ENCODE measurements at regions not wholly inside any gene's neighbourhood (a gene's known extent, or its start where the extent isn't known, plus 50 kb on each side); places are given as distances from the start of the nearest gene placed in this dataset.
"Not testable (repeated sequence)": the region's sequence is repeated elsewhere in the genome, so short reads cannot be mapped to it uniquely, and the experiment has no call there.

- Histone ChIP-seq H3K36me3 (ENCODE audit: control insufficient read depth in 2 of 2, insufficient read depth in 2 of 2, low read length in 1 of 2) (no peaks in the 10 kb centered on the region), H3K27me3 (ENCODE audit: control insufficient read depth in 2 of 2, insufficient read depth in 1 of 2, low read length in 1 of 2) (no peaks in the 10 kb centered on the region), H3K4me1 (ENCODE audit: control insufficient read depth in 2 of 2, insufficient read depth in 2 of 2, low read length in 2 of 2) (no peaks in the 10 kb centered on the region), H3K9me3 (ENCODE audit: control insufficient read depth in 2 of 2, insufficient read depth in 1 of 2, low read length in 1 of 2) (no peaks in the 10 kb centered on the region), H3K27ac (ENCODE audit: low read depth in 1 of 2, low read length in 1 of 2) (no peak overlapping the region), H3K4me3 (ENCODE audit: low read length in 2 of 2) (no peak overlapping the region)
- DNase-seq (ENCODE audit: low read depth in 6 of 9, low spot score in 9 of 9) = no peak
- 97% methylated on average over 10 of the region's 10 CpGs for WGBS
Measured at GRCh38 chr11:38667359-38667758, 2069.3 kb upstream of the RAG2 start.

DNA sequence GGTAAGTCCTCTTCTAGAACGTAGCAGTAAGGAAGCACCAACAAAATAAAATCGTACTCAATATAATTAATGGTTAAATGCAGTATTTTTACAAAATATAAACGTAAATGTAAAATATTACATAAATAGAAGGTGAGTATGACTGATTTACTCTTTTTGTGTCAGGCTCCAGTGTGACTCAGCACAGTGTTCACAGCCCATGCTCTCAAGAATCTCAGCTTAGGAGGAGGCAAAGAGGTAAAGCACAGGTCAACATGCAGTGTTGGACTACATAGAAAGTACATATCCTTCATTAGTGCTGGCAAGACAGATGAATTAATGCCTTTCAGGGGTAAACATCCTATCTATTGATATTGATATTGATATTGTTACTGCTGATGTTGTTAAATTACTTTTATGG lies 2050.6 kb upstream of the RAG2 start:
- Histone ChIP-seq H3K4me3 (ENCODE audit: low read length in 2 of 2) (no peak overlapping the region), H3K27me3 (ENCODE audit: control insufficient read depth in 2 of 2, insufficient read depth in 1 of 2, low read length in 1 of 2) (no peaks in the 10 kb centered on the region), H3K4me1 (ENCODE audit: control insufficient read depth in 2 of 2, insufficient read depth in 2 of 2, low read length in 2 of 2) (no peaks in the 10 kb centered on the region), H3K9me3 (ENCODE audit: control insufficient read depth in 2 of 2, insufficient read depth in 1 of 2, low read length in 1 of 2) (no peaks in the 10 kb centered on the region), H3K36me3 (ENCODE audit: control insufficient read depth in 2 of 2, insufficient read depth in 2 of 2, low read length in 1 of 2) (no peaks in the 10 kb centered on the region), H3K27ac (ENCODE audit: low read depth in 1 of 2, low read length in 1 of 2) (no peak overlapping the region)
- DNase-seq (ENCODE audit: low read depth in 6 of 9, low spot score in 9 of 9) = no peak
- WGBS = 73% methylated on average over 3 of the region's 3 CpGs

- Histone ChIP-seq H3K27me3 (ENCODE audit: control insufficient read depth in 2 of 2, insufficient read depth in 1 of 2, low read length in 1 of 2) (no peaks in the 10 kb centered on the region), H3K27ac (ENCODE audit: low read depth in 1 of 2, low read length in 1 of 2) (no peak overlapping the region), H3K4me1 (ENCODE audit: control insufficient read depth in 2 of 2, insufficient read depth in 2 of 2, low read length in 2 of 2) (no peaks in the 10 kb centered on the region), H3K4me3 (ENCODE audit: low read length in 2 of 2) (no peak overlapping the region), H3K9me3 (ENCODE audit: control insufficient read depth in 2 of 2, insufficient read depth in 1 of 2, low read length in 1 of 2) (peaks cover 0 to 2% of the 10 kb centered on the region in 2 donors), H3K36me3 (ENCODE audit: control insufficient read depth in 2 of 2, insufficient read depth in 2 of 2, low read length in 1 of 2) (no peaks in the 10 kb centered on the region)
- WGBS = 91% methylated on average over 3 of the region's 3 CpGs
- no peak for DNase-seq (ENCODE audit: low read depth in 6 of 9, low spot score in 9 of 9)
Measured at GRCh38 chr11:38646382-38646781, 2048.3 kb upstream of the RAG2 start.

DNA sequence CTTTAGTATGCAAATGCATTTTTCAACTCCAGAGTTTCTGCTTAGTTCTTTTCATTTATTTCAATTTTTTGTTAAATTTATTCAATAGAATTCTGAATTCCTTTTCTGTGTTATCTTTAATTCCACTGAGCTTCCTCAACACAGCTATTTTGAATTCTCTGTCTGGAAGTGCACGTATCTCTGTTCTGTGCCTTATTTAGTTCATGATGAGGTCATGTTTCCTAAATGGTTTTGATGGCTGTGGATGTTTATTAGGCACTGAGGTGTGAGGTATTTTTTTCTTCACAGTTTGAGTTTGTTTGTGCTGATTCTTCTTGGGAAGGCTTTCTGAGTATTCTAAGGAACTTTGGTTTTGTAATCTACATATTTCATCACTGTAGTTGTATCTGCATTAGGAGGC lies 2042.8 kb upstream of the RAG2 start:
- no peaks in the 10 kb centered on the region for H3K36me3 ChIP-seq (ENCODE audit: control insufficient read depth in 2 of 2, insufficient read depth in 2 of 2, low read length in 1 of 2)
- H3K27ac ChIP-seq (ENCODE audit: low read depth in 1 of 2, low read length in 1 of 2) = no peak overlapping the region
- no peaks in the 10 kb centered on the region for H3K4me1 ChIP-seq (ENCODE audit: control insufficient read depth in 2 of 2, insufficient read depth in 2 of 2, low read length in 2 of 2)
- 79% methylated on average over 1 of the region's 1 CpG for WGBS
- H3K4me3 ChIP-seq (ENCODE audit: low read length in 2 of 2) = no peak overlapping the region
- no peaks in the 10 kb centered on the region for H3K27me3 ChIP-seq (ENCODE audit: control insufficient read depth in 2 of 2, insufficient read depth in 1 of 2, low read length in 1 of 2)
- no peak for DNase-seq (ENCODE audit: low read depth in 6 of 9, low spot score in 9 of 9)
- peaks cover 0 to 2% of the 10 kb centered on the region in 2 donors for H3K9me3 ChIP-seq (ENCODE audit: control insufficient read depth in 2 of 2, insufficient read depth in 1 of 2, low read length in 1 of 2)

DNA sequence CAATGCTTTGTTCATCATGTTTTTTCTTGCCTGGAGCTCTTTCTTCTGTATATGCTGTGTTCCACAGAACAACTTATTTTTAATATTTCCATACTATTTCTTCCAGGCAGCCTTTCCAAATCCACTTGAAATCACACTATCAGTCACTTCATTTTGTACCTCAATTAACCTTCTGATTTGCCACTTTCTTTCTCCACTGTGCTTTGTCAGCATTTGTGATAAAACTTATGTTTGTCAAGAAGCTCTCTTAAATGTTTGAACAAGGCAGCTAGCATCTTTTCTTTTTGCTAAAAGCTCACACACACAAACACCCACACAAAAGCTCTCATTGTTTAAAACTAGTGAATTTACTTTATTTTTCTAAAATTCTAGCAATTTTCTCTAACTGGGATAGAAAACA lies 2014.7 kb upstream of the RAG2 start:
- H3K27me3 ChIP-seq (ENCODE audit: control insufficient read depth in 2 of 2, insufficient read depth in 1 of 2, low read length in 1 of 2) = no peaks in the 10 kb centered on the region
- no peak overlapping the region for H3K27ac ChIP-seq (ENCODE audit: low read depth in 1 of 2, low read length in 1 of 2)
- no peak overlapping the region for H3K4me3 ChIP-seq (ENCODE audit: low read length in 2 of 2)
- H3K36me3 ChIP-seq (ENCODE audit: control insufficient read depth in 2 of 2, insufficient read depth in 2 of 2, low read length in 1 of 2) = no peaks in the 10 kb centered on the region
- no peaks in the 10 kb centered on the region for H3K4me1 ChIP-seq (ENCODE audit: control insufficient read depth in 2 of 2, insufficient read depth in 2 of 2, low read length in 2 of 2)
- no peaks in the 10 kb centered on the region for H3K9me3 ChIP-seq (ENCODE audit: control insufficient read depth in 2 of 2, insufficient read depth in 1 of 2, low read length in 1 of 2)
- DNase-seq (ENCODE audit: low read depth in 6 of 9, low spot score in 9 of 9) = no peak

- H3K36me3 ChIP-seq (ENCODE audit: control insufficient read depth in 2 of 2, insufficient read depth in 2 of 2, low read length in 1 of 2); H3K4me3 ChIP-seq (ENCODE audit: low read length in 2 of 2); H3K27ac ChIP-seq (ENCODE audit: low read depth in 1 of 2, low read length in 1 of 2); H3K4me1 ChIP-seq (ENCODE audit: control insufficient read depth in 2 of 2, insufficient read depth in 2 of 2, low read length in 2 of 2); DNase-seq (ENCODE audit: low read depth in 6 of 9, low spot score in 9 of 9); H3K9me3 ChIP-seq (ENCODE audit: control insufficient read depth in 2 of 2, insufficient read depth in 1 of 2, low read length in 1 of 2); H3K27me3 ChIP-seq (ENCODE audit: control insufficient read depth in 2 of 2, insufficient read depth in 1 of 2, low read length in 1 of 2): not testable (repeated sequence)
- WGBS = 90% methylated on average over 2 of the region's 2 CpGs
Measured at GRCh38 chr11:38601371-38601770, 2003.3 kb upstream of the RAG2 start.

GRCh38 chr11:38598418-38598817 lies 2000.4 kb upstream of the RAG2 start:
- H3K4me1 ChIP-seq (ENCODE audit: control insufficient read depth in 2 of 2, insufficient read depth in 2 of 2, low read length in 2 of 2) = no peaks in the 10 kb centered on the region
- H3K4me3 ChIP-seq (ENCODE audit: low read length in 2 of 2) = no peak overlapping the region
- H3K9me3 ChIP-seq (ENCODE audit: control insufficient read depth in 2 of 2, insufficient read depth in 1 of 2, low read length in 1 of 2) = no peaks in the 10 kb centered on the region
- no peaks in the 10 kb centered on the region for H3K36me3 ChIP-seq (ENCODE audit: control insufficient read depth in 2 of 2, insufficient read depth in 2 of 2, low read length in 1 of 2)
- no peak for DNase-seq (ENCODE audit: low read depth in 6 of 9, low spot score in 9 of 9)
- no peak overlapping the region for H3K27ac ChIP-seq (ENCODE audit: low read depth in 1 of 2, low read length in 1 of 2)
- no peaks in the 10 kb centered on the region for H3K27me3 ChIP-seq (ENCODE audit: control insufficient read depth in 2 of 2, insufficient read depth in 1 of 2, low read length in 1 of 2)
- WGBS = 94% methylated on average over 6 of the region's 6 CpGs

DNA sequence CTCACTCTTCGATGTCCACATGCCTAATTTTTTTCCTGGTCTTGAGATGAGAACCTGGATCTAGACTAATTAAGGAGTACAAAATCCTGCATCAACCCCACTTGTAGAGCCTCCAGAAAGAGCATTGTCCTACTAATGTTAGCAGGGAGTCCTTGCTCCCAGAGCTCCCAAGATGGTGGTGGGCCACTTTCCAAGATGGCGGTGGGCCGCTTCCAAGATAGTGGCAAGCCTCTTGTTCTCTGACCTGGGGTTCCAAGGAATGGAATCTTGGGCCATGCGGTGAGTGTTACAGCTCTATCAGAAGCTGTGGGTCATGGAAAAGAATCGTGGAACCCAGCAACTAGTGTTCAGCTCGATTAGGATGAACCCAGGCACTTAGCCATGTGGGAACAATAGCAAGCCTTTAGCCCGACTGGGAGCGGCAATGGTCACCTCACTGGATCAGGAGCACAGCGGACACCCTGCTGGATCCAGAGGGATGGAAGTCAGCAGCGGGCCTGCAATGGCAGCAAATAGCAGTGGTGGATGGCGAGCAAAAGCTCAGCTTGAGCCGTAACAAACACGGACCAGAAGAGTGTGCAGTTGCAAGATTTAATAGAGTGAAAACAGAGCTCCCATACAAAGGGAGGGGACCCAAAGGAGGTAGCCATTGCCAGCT lies 1997.5 kb upstream of the RAG2 start:
- not testable (repeated sequence) for H3K4me1 ChIP-seq (ENCODE audit: control insufficient read depth in 2 of 2, insufficient read depth in 2 of 2, low read length in 2 of 2); H3K27me3 ChIP-seq (ENCODE audit: control insufficient read depth in 2 of 2, insufficient read depth in 1 of 2, low read length in 1 of 2); H3K36me3 ChIP-seq (ENCODE audit: control insufficient read depth in 2 of 2, insufficient read depth in 2 of 2, low read length in 1 of 2); DNase-seq (ENCODE audit: low read depth in 6 of 9, low spot score in 9 of 9); H3K9me3 ChIP-seq (ENCODE audit: control insufficient read depth in 2 of 2, insufficient read depth in 1 of 2, low read length in 1 of 2); H3K27ac ChIP-seq (ENCODE audit: low read depth in 1 of 2, low read length in 1 of 2); H3K4me3 ChIP-seq (ENCODE audit: low read length in 2 of 2)
- WGBS = 95% methylated on average over 13 of the region's 13 CpGs

DNA sequence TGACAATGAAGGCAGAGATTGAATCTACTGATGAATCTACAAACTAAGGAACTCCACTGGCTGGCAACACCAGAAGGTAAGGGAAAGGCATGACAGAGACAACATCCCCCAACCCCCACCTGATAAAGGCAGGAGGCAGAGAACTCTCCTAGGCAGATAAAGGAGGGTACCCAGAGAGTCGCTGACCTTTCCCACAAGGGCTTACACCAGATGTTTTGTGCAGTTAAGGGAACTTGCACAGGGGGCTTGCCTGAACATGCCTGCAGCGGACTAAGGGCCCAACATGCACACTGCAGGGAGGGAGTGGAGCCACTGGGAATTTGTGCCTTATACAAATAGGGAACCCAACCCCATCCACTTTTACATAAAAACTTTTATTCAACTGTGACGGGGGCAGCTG lies 1996.9 kb upstream of the RAG2 start:
- Histone ChIP-seq H3K4me1 (ENCODE audit: control insufficient read depth in 2 of 2, insufficient read depth in 2 of 2, low read length in 2 of 2) (no peaks in the 10 kb centered on the region), H3K4me3 (ENCODE audit: low read length in 2 of 2) (no peak overlapping the region), H3K36me3 (ENCODE audit: control insufficient read depth in 2 of 2, insufficient read depth in 2 of 2, low read length in 1 of 2) (no peaks in the 10 kb centered on the region), H3K27ac (ENCODE audit: low read depth in 1 of 2, low read length in 1 of 2) (no peak overlapping the region), H3K9me3 (ENCODE audit: control insufficient read depth in 2 of 2, insufficient read depth in 1 of 2, low read length in 1 of 2) (no peaks in the 10 kb centered on the region), H3K27me3 (ENCODE audit: control insufficient read depth in 2 of 2, insufficient read depth in 1 of 2, low read length in 1 of 2) (no peaks in the 10 kb centered on the region)
- WGBS = 95% methylated on average over 3 of the region's 3 CpGs
- DNase-seq (ENCODE audit: low read depth in 6 of 9, low spot score in 9 of 9) = no peak

GRCh38 chr11:38593649-38594048 lies 1995.6 kb upstream of the RAG2 start:
- WGBS = 96% methylated on average over 1 of the region's 1 CpG
- H3K9me3 ChIP-seq (ENCODE audit: control insufficient read depth in 2 of 2, insufficient read depth in 1 of 2, low read length in 1 of 2) = no peaks in the 10 kb centered on the region
- no peak overlapping the region for H3K27ac ChIP-seq (ENCODE audit: low read depth in 1 of 2, low read length in 1 of 2)
- no peak for DNase-seq (ENCODE audit: low read depth in 6 of 9, low spot score in 9 of 9)
- no peaks in the 10 kb centered on the region for H3K4me1 ChIP-seq (ENCODE audit: control insufficient read depth in 2 of 2, insufficient read depth in 2 of 2, low read length in 2 of 2)
- H3K36me3 ChIP-seq (ENCODE audit: control insufficient read depth in 2 of 2, insufficient read depth in 2 of 2, low read length in 1 of 2) = no peaks in the 10 kb centered on the region
- H3K27me3 ChIP-seq (ENCODE audit: control insufficient read depth in 2 of 2, insufficient read depth in 1 of 2, low read length in 1 of 2) = no peaks in the 10 kb centered on the region
- no peak overlapping the region for H3K4me3 ChIP-seq (ENCODE audit: low read length in 2 of 2)
